ENCODE measurements at regions not wholly inside any gene's neighbourhood (a gene's known extent, or its start where the extent isn't known, plus 50 kb on each side); places are given as distances from the start of the nearest gene placed in this dataset.
"Not testable (repeated sequence)": the region's sequence is repeated elsewhere in the genome, so short reads cannot be mapped to it uniquely, and the experiment has no call there.

GRCh38 chr10:47711428-47711827, 52.0 kb downstream of the SYT15B start:
- not testable (repeated sequence) for DNase-seq

GRCh38 chr10:47710443-47710842, 52.9 kb downstream of the SYT15B start:
- not testable (repeated sequence) for DNase-seq

- peak in 1 of 2 experiments; percentile 18 for DNase-seq
Observed at GRCh38 chr10:47705698-47706414, 57.5 kb downstream of the SYT15B start.

GRCh38 chr10:47701285-47701684, 62.1 kb downstream of the SYT15B start:
- not testable (repeated sequence) for DNase-seq

- DNase-seq, result not testable (repeated sequence)
Observed at GRCh38 chr10:47699854-47700253, 63.5 kb downstream of the SYT15B start.

- DNase-seq, result not testable (repeated sequence)
Observed at GRCh38 chr10:47696170-47696569, 67.2 kb downstream of the SYT15B start.

GRCh38 chr10:47695149-47695548, 68.2 kb downstream of the SYT15B start:
- DNase-seq, result not testable (repeated sequence)

- not testable (repeated sequence) for DNase-seq
Observed at GRCh38 chr10:47690304-47690703, 73.1 kb downstream of the SYT15B start.

- DNase-seq, result not testable (repeated sequence)
Observed at GRCh38 chr10:47683826-47684475, 79.4 kb downstream of the SYT15B start.

GRCh38 chr10:47681638-47681990, 81.8 kb downstream of the SYT15B start:
- DNase-seq, result not testable (repeated sequence)

- DNase-seq, result not testable (repeated sequence)
Observed at GRCh38 chr10:47680848-47681637, 82.3 kb downstream of the SYT15B start.

- DNase-seq, result not testable (repeated sequence)
Observed at GRCh38 chr10:47676102-47676501, 87.3 kb downstream of the SYT15B start.

- not testable (repeated sequence) for DNase-seq
Observed at GRCh38 chr10:47675577-47675976, 87.8 kb downstream of the SYT15B start.

- DNase-seq, result not testable (repeated sequence)
Observed at GRCh38 chr10:47673128-47673527, 90.3 kb downstream of the SYT15B start.

GRCh38 chr10:47670857-47671256, 92.5 kb downstream of the SYT15B start:
- DNase-seq, result peak; percentile 15 to 17

- not testable (repeated sequence) for DNase-seq
Observed at GRCh38 chr10:47661955-47662577, 101.3 kb downstream of the SYT15B start.

GRCh38 chr10:47656732-47657131, 106.7 kb downstream of the SYT15B start:
- not testable (repeated sequence) for DNase-seq

GRCh38 chr10:47654161-47654560, 109.2 kb downstream of the SYT15B start:
- DNase-seq, result not testable (repeated sequence)

GRCh38 chr10:47648594-47648993, 114.8 kb downstream of the SYT15B start:
- not testable (repeated sequence) for DNase-seq

GRCh38 chr10:47647523-47648101, 115.8 kb downstream of the SYT15B start:
- peak in 1 of 2 experiments; percentile 4 for DNase-seq

GRCh38 chr10:47646686-47647273, 116.6 kb downstream of the SYT15B start:
- DNase-seq, result not testable (repeated sequence)

GRCh38 chr10:47626975-47627374, 103.5 kb upstream of the AGAP9 start:
- DNase-seq, result not testable (repeated sequence)
